ENCODE measurements at regions not wholly inside any gene's neighbourhood (a gene's known extent, or its start where the extent isn't known, plus 50 kb on each side); places are given as distances from the start of the nearest gene placed in this dataset.
A peak's percentile ranks its signal among the peaks of the same experiment; 100 is the strongest.

DNA sequence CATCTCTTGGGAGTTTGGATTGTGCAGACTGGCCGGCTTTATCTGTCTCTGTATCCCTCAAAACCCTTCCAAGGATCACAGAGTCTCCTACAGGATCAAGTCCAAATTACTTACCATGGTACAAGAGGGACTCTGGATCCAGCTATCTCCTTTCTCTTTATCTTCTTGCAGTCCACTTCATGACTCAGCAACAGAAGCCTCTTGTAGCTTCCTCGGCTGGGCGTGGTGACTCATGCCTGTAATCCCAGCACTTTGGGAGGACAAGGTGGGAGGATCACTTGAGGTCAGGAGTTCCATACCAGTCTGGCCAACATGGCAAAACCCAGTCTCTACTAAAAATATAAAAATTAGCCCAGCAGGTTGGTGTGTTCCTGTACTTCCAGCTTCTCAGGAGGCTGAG, 189.7 kb downstream of the BCAT1 start:
- intact Hi-C loops (cut with DNase I): no loop called here
- no peak for DNase-seq

- intact Hi-C loops (cut with DNase I): no loop called here
- DNase-seq: no peak
Measured at GRCh38 chr12:24756479-24757024, 192.3 kb downstream of the BCAT1 start.

- intact Hi-C loops (cut with DNase I): no loop called here
- peak in 20 of 42 donors; percentile 11 to 68 (median 28) for DNase-seq
Measured at GRCh38 chr12:24754690-24755638, 193.9 kb downstream of the BCAT1 start.

GRCh38 chr12:24752763-24753462, 196.0 kb downstream of the BCAT1 start:
- no peak for DNase-seq
- intact Hi-C loops (cut with DNase I): no loop called here

GRCh38 chr12:24751181-24751580, 197.7 kb downstream of the BCAT1 start:
- intact Hi-C loops (cut with DNase I): no loop called here
- no peak for DNase-seq

DNA sequence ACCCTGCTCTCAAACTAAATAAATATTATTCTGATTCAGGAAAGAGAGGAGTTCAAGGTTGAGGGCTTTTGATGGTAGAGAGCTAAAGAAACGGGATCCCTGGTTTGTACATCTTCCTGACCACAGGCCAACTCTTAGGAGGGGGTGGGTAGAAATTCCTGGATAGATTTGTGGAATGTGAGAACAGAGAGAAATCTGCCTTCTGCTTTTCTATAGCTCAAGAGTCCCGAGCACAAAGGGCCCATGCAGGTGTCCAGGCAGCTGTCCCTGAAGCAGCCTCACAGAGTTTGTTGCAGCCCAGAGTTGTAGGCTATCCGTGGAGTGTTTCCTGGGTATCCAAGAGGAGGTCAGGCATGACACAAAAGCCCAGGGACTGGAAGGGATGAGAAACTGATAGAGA, 198.6 kb downstream of the BCAT1 start:
- intact Hi-C loops (cut with DNase I): no loop called here
- no peak for DNase-seq

GRCh38 chr12:24749171-24749570, 199.7 kb downstream of the BCAT1 start:
- intact Hi-C loops (cut with DNase I): no loop called here

DNA sequence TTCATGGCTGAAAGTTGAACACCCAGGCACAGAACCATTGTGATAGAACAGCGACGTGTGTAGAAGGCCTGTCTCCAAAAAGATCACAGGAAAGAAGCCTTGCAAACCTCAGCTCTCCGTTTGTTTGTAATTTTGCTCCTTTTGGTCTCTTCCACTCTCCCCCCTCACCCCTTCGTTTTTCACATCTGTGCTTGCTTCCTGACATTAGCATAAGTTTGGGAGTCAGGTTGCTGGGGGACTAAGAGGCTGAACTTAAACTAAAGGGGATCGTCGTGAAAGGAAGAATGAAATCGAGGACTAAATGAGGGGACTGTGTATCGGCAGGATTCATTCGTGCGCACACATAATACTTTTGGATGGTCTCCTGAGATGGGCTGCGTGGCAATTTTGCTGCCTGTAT, 200.6 kb downstream of the BCAT1 start:
- no peak for DNase-seq
- intact Hi-C loops (cut with DNase I): no loop called here

More at GRCh38 chr12:24749171-24749570, 199.7 kb downstream of the BCAT1 start:
- DNase-seq: no peak

- intact Hi-C loops (cut with DNase I): no loop called here
- DNase-seq: no peak
Measured at GRCh38 chr12:24746864-24747263, 202.0 kb downstream of the BCAT1 start.

DNA sequence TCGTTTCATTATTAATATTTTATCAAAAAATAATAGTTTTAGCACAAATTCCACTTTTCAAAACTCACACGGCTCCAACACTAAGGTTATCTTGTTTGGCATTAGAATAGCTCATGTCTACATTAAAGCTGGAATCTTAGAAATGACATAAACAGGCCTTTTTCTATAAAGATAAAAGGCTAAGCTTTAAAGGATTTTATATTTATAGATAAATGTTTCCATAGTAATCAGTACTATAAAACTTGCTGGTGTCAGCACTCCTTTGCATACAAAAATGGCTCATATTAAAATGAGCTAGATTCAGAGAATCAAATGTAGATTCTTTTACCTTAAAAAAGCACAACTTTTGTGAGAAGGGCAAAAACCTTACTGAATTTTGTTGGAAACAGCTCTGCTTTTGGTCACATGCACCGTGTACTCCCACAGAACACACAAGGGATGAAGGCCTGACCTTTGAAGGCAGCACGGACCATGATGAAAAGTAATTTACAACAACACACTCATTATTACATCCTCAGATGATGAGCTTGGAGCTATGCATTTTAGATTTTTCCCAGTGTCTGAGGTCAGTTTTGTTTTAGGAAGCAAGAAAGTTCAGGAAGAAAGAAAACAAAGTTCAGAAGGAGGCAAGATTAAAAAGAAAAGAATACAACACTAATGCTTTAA, 202.8 kb downstream of the BCAT1 start:
- DNase-seq: no peak
- intact Hi-C loops (cut with DNase I): no loop called here

DNA sequence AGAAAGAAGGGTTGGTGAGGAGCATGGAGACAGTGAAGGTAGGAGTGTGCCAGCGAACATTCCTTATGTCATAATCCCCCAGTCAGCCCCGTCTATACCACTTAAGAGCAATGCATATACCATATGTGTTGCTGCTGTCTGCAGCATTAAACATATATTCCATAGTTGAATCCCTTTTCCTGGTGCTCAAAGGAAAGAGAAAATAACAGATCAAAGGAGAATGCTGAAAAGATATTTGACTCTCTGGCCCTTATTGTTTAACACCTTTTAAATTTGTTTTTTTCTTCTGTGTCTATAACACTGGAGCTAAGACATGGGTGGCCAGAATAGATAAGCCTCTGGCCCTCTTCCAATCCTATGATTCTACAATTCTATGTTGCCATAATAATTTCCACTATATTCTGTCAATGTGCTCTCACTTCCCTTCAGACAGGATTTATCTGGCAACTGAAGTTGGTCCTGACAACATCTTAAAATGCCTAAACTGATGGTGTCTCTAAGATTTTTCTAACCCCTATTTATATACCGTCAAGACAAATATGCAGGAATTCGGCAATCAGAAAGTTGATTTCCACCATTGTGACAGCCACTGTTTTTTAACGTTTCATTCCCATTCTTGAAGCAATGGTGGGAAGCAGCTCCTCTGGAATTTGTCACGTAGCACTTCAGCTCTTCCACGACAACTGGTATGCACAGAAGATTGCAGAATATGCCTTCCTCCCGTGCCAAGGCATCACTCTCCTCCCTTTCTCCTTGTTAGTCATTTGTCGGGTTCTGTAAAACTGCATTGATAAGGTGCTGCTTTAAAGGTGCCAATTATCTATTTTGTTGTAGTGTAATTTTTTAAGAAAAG, 204.7 kb downstream of the BCAT1 start:
- DNase-seq: no peak
- intact Hi-C loops (cut with DNase I): no loop called here

DNA sequence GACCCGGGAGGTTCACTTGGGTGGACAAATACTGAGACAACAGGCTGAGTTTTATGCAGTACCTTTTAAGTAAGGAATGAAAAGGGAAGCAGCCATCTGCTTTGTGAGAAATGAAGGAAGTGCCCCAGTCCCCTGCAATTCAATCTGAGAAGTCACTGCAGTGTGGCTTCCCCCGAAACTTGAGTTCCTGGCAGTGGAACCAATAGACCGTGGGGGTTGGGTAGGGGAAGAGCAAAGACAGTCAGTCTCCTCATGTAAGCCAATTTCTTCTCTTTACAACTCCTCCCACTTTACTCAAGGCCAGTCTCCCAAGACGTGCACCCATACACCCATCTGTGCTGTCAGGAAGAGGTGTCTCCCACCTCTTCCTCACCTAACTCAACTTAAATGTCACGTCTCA, 206.5 kb downstream of the BCAT1 start:
- intact Hi-C loops (cut with DNase I): no loop called here
- DNase-seq: peak in 33 of 42 donors; percentile 5 to 60 (median 37)

- DNase-seq: no peak
- intact Hi-C loops (cut with DNase I): no loop called here
Measured at GRCh38 chr12:24741216-24741615, 207.7 kb downstream of the BCAT1 start.

- no peak for DNase-seq
- intact Hi-C loops (cut with DNase I): no loop called here
Measured at GRCh38 chr12:24739106-24739779, 209.7 kb downstream of the BCAT1 start.

- DNase-seq: no peak
- intact Hi-C loops (cut with DNase I): no loop called here
Measured at GRCh38 chr12:24738441-24738840, 210.5 kb downstream of the BCAT1 start.

GRCh38 chr12:24731596-24731995, 217.3 kb downstream of the BCAT1 start:
- DNase-seq: no peak

DNA sequence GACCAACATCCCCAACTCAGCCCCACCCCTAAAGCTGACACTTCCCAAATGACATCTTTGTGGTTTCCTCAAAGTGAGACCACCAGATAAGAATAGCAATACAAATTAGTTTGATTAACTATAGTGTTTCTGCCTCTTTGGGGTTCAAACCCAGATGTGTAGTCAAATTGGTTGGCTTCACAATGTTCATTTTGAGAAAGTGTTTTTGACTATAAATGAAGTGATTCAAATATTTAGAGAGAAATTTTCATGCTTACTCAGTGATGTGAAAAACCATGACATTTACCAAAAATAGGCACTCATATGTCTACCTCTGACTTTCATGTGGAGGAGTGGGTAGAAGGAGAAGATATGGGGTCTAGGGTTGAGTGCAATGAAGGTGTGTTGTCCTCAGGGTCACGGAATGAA, 218.4 kb downstream of the BCAT1 start:
- intact Hi-C loops (cut with DNase I): no loop called here
- DNase-seq: no peak

More at GRCh38 chr12:24731596-24731995, 217.3 kb downstream of the BCAT1 start:
- intact Hi-C loops (cut with DNase I): no loop called here

DNA sequence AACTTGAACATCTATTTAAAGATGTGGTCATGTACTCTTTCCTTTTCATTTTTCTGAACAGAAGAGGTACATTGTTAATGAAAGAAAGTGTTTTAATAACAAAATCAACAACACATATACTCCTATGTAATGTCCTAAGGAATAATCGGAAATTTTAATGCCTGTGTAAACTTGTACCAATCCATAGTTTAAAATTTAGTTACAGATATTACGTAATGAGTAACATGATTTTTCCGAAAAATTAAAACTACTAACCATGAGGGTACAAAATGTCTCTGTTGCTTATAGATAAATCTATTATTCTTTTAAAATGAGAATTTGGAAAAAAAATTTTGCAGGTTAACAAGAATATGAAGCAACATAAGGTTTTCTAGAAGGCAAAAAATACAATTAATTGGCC, 220.1 kb downstream of the BCAT1 start:
- DNase-seq: no peak
- intact Hi-C loops (cut with DNase I): no loop called here
